Esophagus (tissue), 2 donors: ENCODE measurements at regions not wholly inside any gene's neighbourhood (a gene's known extent, or its start where the extent isn't known, plus 50 kb on each side); places are given as distances from the start of the nearest gene placed in this dataset.

Experiments used
- H3K27ac ChIP-seq, 2 donors: one replicate each; pipeline ENCODE4 v1.5.1; 2013; ENCODE audit warnings: low read depth in 2 of 2, mild to moderate bottlenecking in 2 of 2, inconsistent platforms in 1 of 2, low read length in 1 of 2, moderate library complexity in 1 of 2
- H3K27me3 ChIP-seq, 2 donors: one replicate each; pipeline ENCODE4 v1.6.1; 2013; ENCODE audit warnings: low read length in 2 of 2, control low read depth in 1 of 2, mild to moderate bottlenecking in 1 of 2; ENCODE audit not compliant: insufficient read depth in 2 of 2, control insufficient read depth in 1 of 2
- H3K36me3 ChIP-seq, 2 donors: one replicate each; pipeline ENCODE4 v1.6.1; 2013; ENCODE audit warnings: low read length in 1 of 2; ENCODE audit not compliant: control insufficient read depth in 2 of 2, insufficient read depth in 2 of 2
- H3K4me1 ChIP-seq, 2 donors: one replicate each; pipeline ENCODE4 v1.6.1; 2013; ENCODE audit warnings: low read length in 1 of 2; ENCODE audit not compliant: control insufficient read depth in 2 of 2, insufficient read depth in 2 of 2
- H3K4me3 ChIP-seq, 2 donors: one replicate each; pipeline ENCODE4 v1.5.1; 2013; ENCODE audit warnings: low read length in 2 of 2, mild to moderate bottlenecking in 2 of 2, low read depth in 1 of 2, moderate library complexity in 1 of 2
- H3K9me3 ChIP-seq, 2 donors: one replicate each; pipeline ENCODE4 v1.6.1; 2013; ENCODE audit warnings: mild to moderate bottlenecking in 2 of 2, low read depth in 1 of 2, low read length in 1 of 2, moderate library complexity in 1 of 2; ENCODE audit not compliant: control insufficient read depth in 2 of 2, insufficient read depth in 1 of 2
- WGBS, 2 donors: extraction: QIAGEN DNeasy Blood & Tissue Kit; methylation state at CpG; one replicate each; pipeline ENCODE4 v1.1.7; 2013; 5-methylcytosine and 5-hydroxymethylcytosine counted together
- donor health status: healthy with polysubstance abuse.
- donor health status: Bipolar disorder and iron deficiency.

- Histone ChIP-seq H3K9me3 (peaks cover 0 to 14% of the 10 kb centered on the region in 2 donors), H3K4me1 (no peaks in the 10 kb centered on the region), H3K36me3 (no peaks in the 10 kb centered on the region), H3K4me3 (no peak overlapping the region), H3K27ac (no peak overlapping the region), H3K27me3 (no peaks in the 10 kb centered on the region)
- 91 to 95% methylated on average over 12 of the region's 12 CpGs for WGBS, 2 donors
Observed at GRCh38 chr14:104288272-104288671, 149.9 kb downstream of the KIF26A start.

GRCh38 chr14:104289507-104289906 lies 151.1 kb downstream of the KIF26A start:
- Histone ChIP-seq H3K4me3 (no peak overlapping the region), H3K27me3 (no peaks in the 10 kb centered on the region), H3K36me3 (no peaks in the 10 kb centered on the region), H3K4me1 (no peaks in the 10 kb centered on the region), H3K27ac (no peak overlapping the region), H3K9me3 (peaks cover 0 to 14% of the 10 kb centered on the region in 2 donors)
- WGBS, 2 donors, result 43 to 48% methylated on average over 3 of the region's 3 CpGs

- Histone ChIP-seq H3K4me1 (no peaks in the 10 kb centered on the region), H3K9me3 (peaks cover 0 to 14% of the 10 kb centered on the region in 2 donors), H3K27me3 (no peaks in the 10 kb centered on the region), H3K27ac (no peak overlapping the region), H3K36me3 (no peaks in the 10 kb centered on the region), H3K4me3 (no peak overlapping the region)
- WGBS, 2 donors, result 59 to 66% methylated on average over 14 of the region's 14 CpGs
Observed at GRCh38 chr14:104290058-104290667, 151.8 kb downstream of the KIF26A start.

DNA sequence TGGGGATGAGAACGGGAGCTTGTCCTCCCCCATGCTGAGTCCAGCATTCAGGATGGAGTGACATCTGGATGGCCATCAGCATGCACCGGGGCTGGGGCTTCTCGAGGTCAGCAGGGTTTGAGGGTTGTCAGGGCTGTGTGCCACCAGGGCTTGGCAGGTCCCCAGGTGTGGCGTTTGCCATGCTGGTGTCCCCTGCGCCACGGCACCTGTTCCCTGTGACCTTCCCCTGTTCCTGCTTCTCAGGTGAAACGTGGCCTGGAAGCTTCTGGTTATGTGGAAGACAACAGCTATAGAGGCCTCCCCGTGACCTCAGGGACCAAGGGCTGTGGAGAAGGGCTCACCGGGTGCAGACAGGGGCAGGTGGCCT lies 152.4 kb downstream of the KIF26A start:
- H3K4me1 ChIP-seq, result no peaks in the 10 kb centered on the region
- no peaks in the 10 kb centered on the region for H3K27me3 ChIP-seq
- WGBS, 2 donors, result 73% methylated on average over 9 of the region's 9 CpGs

GRCh38 chr14:104291123-104292000 lies 153.0 kb downstream of the KIF26A start:
- no peaks in the 10 kb centered on the region for H3K4me1 ChIP-seq
- WGBS, 2 donors, result 38 to 44% methylated on average over 25 of the region's 25 CpGs
- peaks cover 0 to 14% of the 10 kb centered on the region in 2 donors for H3K9me3 ChIP-seq
- no peak overlapping the region for H3K4me3 ChIP-seq
- no peak overlapping the region for H3K27ac ChIP-seq
- H3K36me3 ChIP-seq, result no peaks in the 10 kb centered on the region
- H3K27me3 ChIP-seq, result no peaks in the 10 kb centered on the region

More for the DNA sequence above, 152.4 kb downstream of the KIF26A start:
- H3K27ac ChIP-seq, result no peak overlapping the region
- no peak overlapping the region for H3K4me3 ChIP-seq
- H3K36me3 ChIP-seq, result no peaks in the 10 kb centered on the region
- H3K9me3 ChIP-seq, result peaks cover 0 to 14% of the 10 kb centered on the region in 2 donors

- no peaks in the 10 kb centered on the region for H3K4me1 ChIP-seq
- H3K27ac ChIP-seq, result no peak overlapping the region
- H3K27me3 ChIP-seq, result no peaks in the 10 kb centered on the region
- H3K4me3 ChIP-seq, result no peak overlapping the region
- 59 to 64% methylated on average over 27 to 28 of the region's 28 CpGs for WGBS, 2 donors
- H3K36me3 ChIP-seq, result no peaks in the 10 kb centered on the region
- H3K9me3 ChIP-seq, result peaks cover 0 to 14% of the 10 kb centered on the region in 2 donors
Observed at GRCh38 chr14:104292084-104292970, 153.9 kb downstream of the KIF26A start.

DNA sequence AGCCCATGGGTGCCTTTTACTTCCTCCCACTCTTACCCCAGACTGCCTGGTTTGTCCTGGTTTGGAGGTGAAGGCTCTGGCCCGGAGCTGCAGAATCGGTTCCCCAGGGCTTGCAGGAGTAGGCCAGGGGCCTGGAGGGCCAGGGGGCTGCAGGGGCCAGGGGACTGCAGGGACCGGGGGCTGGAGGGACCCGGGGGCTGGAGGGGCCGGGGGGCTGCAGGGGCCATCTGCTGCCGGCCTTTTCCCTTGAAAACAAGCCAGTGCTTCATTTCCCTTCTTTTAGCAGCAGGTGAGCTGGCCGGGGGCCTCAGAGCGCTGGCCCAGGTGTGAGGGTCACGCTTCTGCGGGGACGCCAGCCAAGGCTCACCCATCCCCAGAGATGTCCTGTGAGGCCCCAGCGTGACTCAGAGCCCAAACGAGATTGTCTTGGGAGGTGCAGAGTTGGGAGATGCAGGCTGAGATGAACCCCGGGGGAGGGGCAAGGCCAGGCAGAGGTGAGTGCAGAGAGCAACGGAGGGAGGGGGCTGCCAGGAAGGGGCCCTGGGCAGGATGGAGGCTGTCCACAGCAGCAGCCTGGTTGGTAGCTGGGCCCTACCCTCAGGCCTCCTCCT lies 154.9 kb downstream of the KIF26A start:
- Histone ChIP-seq H3K27ac (no peak overlapping the region), H3K9me3 (peaks cover 0 to 12% of the 10 kb centered on the region in 2 donors), H3K4me3 (no peak overlapping the region), H3K36me3 (no peaks in the 10 kb centered on the region), H3K27me3 (no peaks in the 10 kb centered on the region), H3K4me1 (no peaks in the 10 kb centered on the region)
- 45 to 48% methylated on average over 11 to 15 of the region's 15 CpGs for WGBS, 2 donors

GRCh38 chr14:104293851-104294627 lies 155.7 kb downstream of the KIF26A start:
- H3K4me3 ChIP-seq, result no peak overlapping the region
- no peaks in the 10 kb centered on the region for H3K36me3 ChIP-seq
- no peaks in the 10 kb centered on the region for H3K4me1 ChIP-seq
- 48 to 49% methylated on average over 18 of the region's 18 CpGs for WGBS, 2 donors
- no peaks in the 10 kb centered on the region for H3K27me3 ChIP-seq
- H3K9me3 ChIP-seq, result peaks cover 0 to 5% of the 10 kb centered on the region in 2 donors
- no peak overlapping the region for H3K27ac ChIP-seq
